Stomach (tissue), 8 donors: ENCODE measurements at regions not wholly inside any gene's neighbourhood (a gene's known extent, or its start where the extent isn't known, plus 50 kb on each side); places are given as distances from the start of the nearest gene placed in this dataset.

Experiments
- DNase-seq, 2 donors: peaks; one replicate each; pipeline versions ENCODE4 v3.0.0 to v3.0.0-alpha.2; 2013 to 2019
- H3K27ac ChIP-seq, 5 donors: fragments of 200-600 bp in 4 of 5; sonication (generic) in 4 of 5; one replicate each; pipeline ENCODE4 v1.5.1; 2013 to 2019; ENCODE audit warnings: mild to moderate bottlenecking in 1 of 5, moderate library complexity in 1 of 5
- H3K27me3 ChIP-seq, 3 donors: fragments of 200-600 bp; sonication (generic); one replicate each; pipeline ENCODE4 v1.5.1; 2017 to 2019; ENCODE audit warnings: mixed run types in 1 of 3
- H3K36me3 ChIP-seq, 4 donors: fragments of 200-600 bp; sonication (generic); 1 replicate in 3 of 4; 2 replicates in 1 of 4; pipeline ENCODE4 v1.5.1; 2016 to 2019
- H3K4me1 ChIP-seq, 4 donors: fragments of 200-600 bp; sonication (generic); one replicate each; pipeline ENCODE4 v1.5.1; 2016 to 2019
- H3K4me3 ChIP-seq, 4 donors: fragments of 200-600 bp; sonication (generic) in 3 of 4; one replicate each; pipeline ENCODE4 v1.5.1; 2016 to 2019; ENCODE audit warnings: mild to moderate bottlenecking in 1 of 4
- H3K9me3 ChIP-seq, 4 donors: fragments of 200-600 bp; sonication (generic); one replicate each; pipeline ENCODE4 v1.5.1; 2016 to 2019
- CTCF ChIP-seq, 7 experiments: fragments of 450-650 bp in 4 of 7; fragments of 200-600 bp in 3 of 7; sonication (generic) in 3 of 7; IDR thresholded peaks; one replicate each; pipeline ENCODE4 v1.5.1; 2016 to 2019; ENCODE audit warnings: antibody characterized with exemption in 7 of 7, control low read depth in 2 of 7, mild to moderate bottlenecking in 1 of 7
- EP300 ChIP-seq: sonication (generic); formaldehyde crosslinking; IDR thresholded peaks from one replicate; pipeline ENCODE4 v1.6.1; 2017; ENCODE audit warnings: antibody characterized with exemption
- POLR2A ChIP-seq, 4 donors: fragments of 450-650 bp; IDR thresholded peaks; one replicate each; pipeline ENCODE4 v1.6.1; 2016; ENCODE audit warnings: antibody characterized with exemption in 4 of 4, control low read depth in 2 of 4, mild to moderate bottlenecking in 1 of 4, moderate library complexity in 1 of 4
- POLR2AphosphoS5 ChIP-seq, 3 donors: sonication (generic); formaldehyde crosslinking; IDR thresholded peaks; one replicate each; pipeline ENCODE4 v1.6.1; 2016; ENCODE audit warnings: antibody characterized with exemption in 3 of 3
- WGBS, 5 donors: extraction: QIAGEN DNeasy Blood & Tissue Kit in 3 of 5; methylation state at CpG; one replicate each; pipeline versions ENCODE4 v1.1.5 to v1.1.7; 2013 to 2018; 5-methylcytosine and 5-hydroxymethylcytosine counted together
- intact Hi-C: fragments of 100-400 bp; cut with DNase I; formaldehyde crosslinking; loops from one replicate; pipeline ENCODE4 v1.15.1; 2023; ENCODE audit warnings: low total_unique reads
- donor health status: healthy with polysubstance abuse.
- donor health status: Bipolar disorder and iron deficiency.
- donor health status: healthy.

- TF ChIP-seq POLR2AphosphoS5 (IDR thresholded peaks at IDR 0.05), result no peak
- no peak for TF ChIP-seq EP300
- TF ChIP-seq CTCF (IDR thresholded peaks at IDR 0.05), result no peak
- no peak for TF ChIP-seq POLR2A (IDR thresholded peaks at IDR 0.05)
- Histone ChIP-seq H3K4me3 (no peak overlapping the region), H3K4me1 (no peaks in the 10 kb centered on the region), H3K27me3 (no peaks in the 10 kb centered on the region), H3K9me3 (peaks cover 0 to 20% (median 13%) of the 10 kb centered on the region in 4 donors), H3K27ac (no peak overlapping the region), H3K36me3 (no peaks in the 10 kb centered on the region)
- DNase-seq, result no peak
- intact Hi-C loops, result no loop called here
- WGBS, 5 donors, result 61 to 70% (median 65%) methylated on average over 9 of the region's 9 CpGs
Measured at GRCh38 chr1:238324211-238324864, 433.6 kb upstream of the ZP4 start.

DNA sequence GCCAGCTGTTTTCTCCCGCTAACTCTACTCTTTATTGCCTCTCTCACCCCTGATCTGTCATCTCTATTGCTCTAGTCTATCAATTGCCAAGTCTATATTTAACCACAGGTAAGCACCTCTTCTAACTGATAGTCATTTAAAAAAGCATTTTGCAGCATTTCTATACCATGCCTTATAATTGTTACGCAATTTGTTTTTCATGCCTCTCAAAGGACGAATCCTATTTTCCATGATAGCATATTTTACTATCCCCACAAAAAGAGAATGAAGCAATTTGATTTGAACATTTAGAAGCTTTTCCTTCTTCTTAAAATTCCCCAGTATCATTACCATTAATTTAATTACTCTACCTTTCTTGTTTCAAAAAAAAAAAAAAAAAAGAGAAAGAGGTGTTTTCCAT, 432.8 kb upstream of the ZP4 start:
- no peak for DNase-seq
- no peaks in the 10 kb centered on the region for H3K4me1 ChIP-seq
- H3K36me3 ChIP-seq, result no peaks in the 10 kb centered on the region
- TF ChIP-seq CTCF (IDR thresholded peaks at IDR 0.05) (no peak), POLR2AphosphoS5 (IDR thresholded peaks at IDR 0.05) (no peak), EP300 (no peak), POLR2A (IDR thresholded peaks at IDR 0.05) (no peak)
- no peaks in the 10 kb centered on the region for H3K27me3 ChIP-seq
- H3K4me3 ChIP-seq, result no peak overlapping the region
- intact Hi-C loops, result no loop called here
- H3K9me3 ChIP-seq, result peaks cover 0 to 20% (median 13%) of the 10 kb centered on the region in 4 donors
- WGBS, 5 donors, result 88 to 96% (median 94%) methylated on average over 3 of the region's 3 CpGs
- no peak overlapping the region for H3K27ac ChIP-seq

- Histone ChIP-seq H3K4me1 (no peaks in the 10 kb centered on the region), H3K4me3 (no peak overlapping the region), H3K36me3 (no peaks in the 10 kb centered on the region), H3K27me3 (no peaks in the 10 kb centered on the region), H3K9me3 (peaks cover 0 to 7% (median 2%) of the 10 kb centered on the region in 4 donors), H3K27ac (no peak overlapping the region)
- no peak for DNase-seq
- intact Hi-C loops, result no loop called here
- TF ChIP-seq EP300, result no peak
- TF ChIP-seq CTCF (IDR thresholded peaks at IDR 0.05), result no peak
- no peak for TF ChIP-seq POLR2AphosphoS5 (IDR thresholded peaks at IDR 0.05)
- no peak for TF ChIP-seq POLR2A (IDR thresholded peaks at IDR 0.05)
- whole genome bisulfite sequencing, 5 donors, result 68 to 77% (median 71%) methylated on average over 5 of the region's 5 CpGs
Measured at GRCh38 chr1:238319957-238320356, 429.2 kb upstream of the ZP4 start.

DNA sequence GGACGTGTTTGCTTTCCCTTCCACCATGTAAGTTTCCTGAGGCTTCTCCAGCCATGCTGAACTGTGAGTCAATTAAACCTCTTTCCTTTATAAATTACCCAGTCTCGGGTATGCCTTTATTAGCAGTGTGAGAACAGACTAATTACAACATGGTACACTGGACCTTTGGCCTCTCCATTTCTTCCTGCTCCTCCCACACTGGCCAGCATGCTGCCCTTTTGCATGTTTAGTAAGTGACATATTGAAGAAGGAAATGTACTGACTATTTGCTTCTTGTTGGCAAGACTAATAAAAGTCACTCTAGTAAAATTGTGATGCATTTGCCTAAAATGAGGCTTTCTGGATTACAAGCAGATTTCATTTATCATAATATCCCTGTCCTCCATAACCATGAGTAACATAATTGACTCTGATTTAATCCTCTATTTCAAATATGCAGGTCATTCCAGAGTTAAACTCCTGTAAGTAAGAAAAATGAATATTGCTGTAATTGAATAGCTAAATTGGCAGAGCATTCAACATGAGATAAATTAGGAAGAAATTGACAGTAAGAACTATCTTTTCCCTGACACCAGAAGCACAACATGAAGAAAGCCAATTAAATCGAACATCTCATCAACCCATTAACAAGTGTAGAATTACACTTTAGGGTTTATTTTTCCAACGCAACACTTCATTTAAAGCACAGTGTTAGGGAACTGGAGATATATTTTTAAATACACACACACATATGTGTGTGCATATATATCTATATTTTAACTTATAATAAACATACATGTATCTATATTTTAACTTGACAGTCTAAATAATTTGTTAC, 427.8 kb upstream of the ZP4 start:
- Histone ChIP-seq H3K27me3 (no peaks in the 10 kb centered on the region), H3K9me3 (peaks cover 0 to 7% (median 2%) of the 10 kb centered on the region in 4 donors), H3K4me3 (no peak overlapping the region), H3K36me3 (no peaks in the 10 kb centered on the region), H3K27ac (no peak overlapping the region), H3K4me1 (no peaks in the 10 kb centered on the region)
- peak in 1 of 2 donors; percentile 19 for DNase-seq
- TF ChIP-seq POLR2AphosphoS5 (IDR thresholded peaks at IDR 0.05) (no peak), EP300 (no peak), CTCF (IDR thresholded peaks at IDR 0.05) (no peak), POLR2A (IDR thresholded peaks at IDR 0.05) (no peak)
- intact Hi-C loops, result no loop called here
- WGBS, 5 donors, result 64 to 83% (median 75%) methylated on average over 4 of the region's 4 CpGs
